ENCODE measurements at regions not wholly inside any gene's neighbourhood (a gene's known extent, or its start where the extent isn't known, plus 50 kb on each side); places are given as distances from the start of the nearest gene placed in this dataset.

DNA sequence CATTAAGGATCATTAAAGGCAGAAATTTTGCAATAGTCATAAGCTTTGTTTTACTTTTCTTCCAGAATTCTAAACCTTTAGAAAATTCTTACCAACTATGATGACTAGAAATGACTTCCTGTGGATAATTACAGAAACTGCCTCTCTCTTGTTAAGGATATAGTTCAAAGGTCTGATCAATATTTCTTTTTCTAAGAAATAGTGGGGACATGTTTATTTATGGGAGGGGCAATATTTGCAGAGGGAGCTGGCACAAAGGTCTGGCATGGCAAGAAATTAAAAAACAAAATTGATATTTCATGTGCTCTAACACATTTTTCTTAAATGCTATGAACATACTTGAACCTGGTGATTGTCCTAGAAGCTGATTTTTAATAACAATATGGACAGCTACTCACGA lies 448.9 kb downstream of the KCTD8 start:
- DNase-seq, result no peak

DNA sequence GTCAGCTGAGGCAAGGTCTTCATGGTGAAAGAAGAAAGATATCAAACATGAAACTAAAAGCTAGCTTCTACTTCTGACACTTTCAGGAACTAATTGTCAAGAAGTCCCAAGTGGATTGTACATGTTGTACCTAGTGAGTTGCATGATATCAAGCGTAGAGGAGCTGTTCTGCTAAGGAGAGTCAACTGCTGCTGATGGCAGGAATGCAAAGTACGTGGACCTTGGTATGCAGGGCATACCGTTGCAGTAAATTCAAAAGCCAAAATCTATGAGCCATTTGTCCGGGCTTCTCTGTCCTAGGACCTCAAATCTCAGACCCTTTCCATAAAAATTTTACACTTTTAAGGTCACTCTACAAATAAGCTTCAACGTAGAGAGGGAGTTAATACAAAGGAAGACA lies 446.2 kb downstream of the KCTD8 start:
- no peak for DNase-seq

DNA sequence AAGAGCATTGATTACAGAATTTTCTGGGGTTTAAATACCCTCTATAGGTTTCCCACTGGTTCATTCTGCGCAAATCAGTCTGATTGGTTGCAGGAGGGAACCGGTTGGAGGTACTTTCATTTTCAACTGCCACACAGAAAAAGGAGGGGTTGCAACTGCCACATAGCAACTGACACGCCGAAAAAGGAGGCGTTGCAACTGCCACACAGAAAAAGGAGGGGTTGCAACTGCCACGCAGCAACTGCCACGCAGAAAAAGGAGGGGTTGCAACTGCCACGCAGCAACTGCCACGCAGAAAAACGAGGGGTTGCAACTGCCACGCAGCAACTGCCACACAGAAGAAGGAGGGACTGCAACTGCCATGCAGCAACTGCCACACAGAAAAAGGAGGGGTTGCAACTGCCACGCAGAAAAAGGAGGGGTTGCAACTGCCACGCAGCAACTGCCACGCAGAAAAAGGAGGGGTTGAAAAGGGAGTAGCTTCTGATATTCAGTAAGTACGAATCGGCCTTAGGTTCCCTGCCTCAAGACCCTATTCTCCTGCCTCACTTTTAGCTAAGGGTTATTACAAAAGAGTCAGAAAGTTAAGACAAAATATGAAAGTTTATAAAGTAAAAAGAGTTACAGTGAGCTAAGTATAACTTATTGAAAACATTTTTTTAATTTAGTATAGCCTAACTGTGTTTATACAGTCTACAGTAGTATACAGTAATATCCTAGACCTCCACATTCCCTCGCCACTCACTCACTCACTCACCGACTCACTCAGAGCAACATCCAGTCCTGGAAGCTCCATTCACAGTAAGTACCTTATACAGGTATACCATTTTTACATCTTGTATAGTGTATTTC lies 431.8 kb downstream of the KCTD8 start:
- no peak for DNase-seq

DNA sequence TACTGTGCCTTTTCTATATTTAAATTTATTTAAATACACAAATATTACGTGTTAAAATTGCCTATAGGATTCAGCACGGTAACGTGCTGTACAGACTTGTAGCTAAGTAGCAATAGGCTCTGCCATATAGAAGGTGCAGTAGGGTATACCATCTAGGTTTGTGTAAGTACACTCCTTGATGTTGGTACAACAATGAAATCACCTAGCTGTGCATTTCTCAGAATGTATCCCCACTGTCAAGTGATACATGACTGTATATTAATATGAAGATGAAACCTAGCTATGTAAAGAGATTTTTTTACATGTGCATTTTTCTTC lies 431.2 kb downstream of the KCTD8 start:
- DNase-seq, result no peak

DNA sequence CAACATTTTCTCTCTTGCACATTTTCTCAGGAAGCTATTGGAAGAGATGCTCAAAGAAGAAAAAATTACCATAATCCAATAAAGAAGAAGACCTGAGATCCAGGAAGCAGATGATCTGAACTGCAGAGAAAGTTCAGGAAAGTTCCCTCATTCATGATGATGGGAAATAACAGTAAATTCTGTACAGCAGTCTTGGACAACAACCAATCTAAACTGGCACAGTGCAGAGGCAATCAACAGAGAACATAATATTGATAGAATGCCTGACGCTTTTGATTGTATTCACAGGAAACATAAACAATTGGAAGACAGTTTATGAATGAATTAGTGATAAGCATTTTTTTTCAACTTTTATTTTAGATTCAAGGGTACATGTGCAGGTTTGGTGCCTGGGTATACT lies 428.9 kb downstream of the KCTD8 start:
- DNase-seq, result no peak

DNA sequence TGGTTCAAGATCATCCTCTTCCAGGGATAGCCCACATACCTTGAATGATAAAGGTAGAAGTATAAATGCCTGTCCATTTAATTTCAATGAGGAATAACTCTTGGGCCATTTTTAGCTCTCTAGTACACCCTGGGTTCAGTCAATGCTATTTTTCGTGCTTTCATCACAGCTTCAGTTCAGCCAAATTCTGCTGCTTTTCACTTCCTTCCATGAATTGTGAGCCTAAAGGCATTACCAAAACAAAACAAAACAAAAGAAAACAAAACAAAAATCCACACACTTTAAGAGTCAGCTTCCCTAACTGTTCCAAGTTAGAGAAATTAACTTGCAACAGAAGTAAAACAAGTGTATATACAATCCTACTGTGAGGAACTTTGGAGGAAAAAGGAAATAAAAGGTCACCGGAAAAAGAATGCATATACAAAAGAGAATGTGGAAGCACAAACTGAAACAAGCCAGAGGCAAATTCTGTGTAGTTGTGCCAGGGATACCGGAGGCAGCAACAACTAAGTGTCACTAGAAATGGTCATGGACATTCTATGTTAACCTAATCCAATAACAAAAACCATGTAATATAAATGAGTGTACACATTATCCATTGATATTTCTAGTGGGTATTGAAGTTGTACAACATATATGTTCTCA lies 423.1 kb downstream of the KCTD8 start:
- no peak for DNase-seq

DNA sequence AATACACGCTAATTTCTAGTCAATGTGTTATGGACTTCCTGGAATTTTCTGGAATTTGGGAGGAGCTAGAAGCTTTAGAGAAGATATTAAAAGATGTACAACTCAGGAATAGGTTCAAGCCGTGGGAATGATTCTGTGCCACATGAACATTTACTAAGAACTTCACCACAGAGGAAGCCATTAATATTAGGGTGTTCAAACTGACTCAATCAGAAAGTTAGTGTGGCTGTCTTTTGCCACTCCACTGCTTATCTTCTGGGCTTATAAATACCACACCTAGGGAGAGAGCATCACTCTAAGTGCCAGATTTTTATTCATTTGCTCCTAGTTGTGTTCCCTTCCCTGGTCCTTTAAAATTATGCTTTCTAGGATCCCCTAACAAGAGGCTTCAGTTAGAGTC lies 409.8 kb downstream of the KCTD8 start:
- DNase-seq, result no peak

DNA sequence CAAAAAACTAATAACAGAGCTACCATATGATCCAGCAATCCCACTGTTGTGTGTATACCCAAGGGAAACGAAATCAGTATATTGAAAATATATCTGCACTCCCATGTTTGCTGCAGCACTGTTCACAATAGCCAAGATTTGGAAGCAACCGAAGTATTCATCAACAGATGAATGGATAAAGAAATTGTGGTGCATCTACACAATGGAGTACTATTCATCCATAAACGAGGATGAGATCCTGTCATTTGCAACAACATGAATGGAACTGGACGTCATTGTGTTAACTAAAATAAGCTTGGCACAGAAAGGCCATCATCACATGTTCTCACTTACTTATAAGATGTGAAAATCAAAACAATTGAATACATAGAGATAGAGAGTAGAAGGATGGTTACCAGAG lies 402.1 kb downstream of the KCTD8 start:
- no peak for DNase-seq

DNA sequence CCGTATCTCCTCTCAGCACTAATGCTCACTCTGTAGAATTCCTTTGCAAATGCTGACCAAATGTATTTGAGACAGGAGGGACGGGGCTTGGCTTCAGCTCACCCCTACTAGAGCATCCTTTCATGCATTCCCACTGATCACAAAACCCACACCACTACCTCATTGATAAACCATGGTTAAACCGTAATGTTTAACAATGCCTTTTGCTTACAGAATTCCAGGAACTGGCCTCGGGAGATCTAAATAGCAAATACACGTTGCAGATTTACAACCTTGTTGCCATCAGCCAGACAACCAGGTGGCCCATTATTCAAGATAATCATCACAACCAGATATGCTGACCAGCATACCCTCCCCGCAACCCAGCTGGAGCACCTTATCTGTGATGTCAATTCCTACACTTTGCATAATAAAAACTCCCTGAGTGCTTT lies 391.9 kb downstream of the KCTD8 start:
- DNase-seq, result no peak

DNA sequence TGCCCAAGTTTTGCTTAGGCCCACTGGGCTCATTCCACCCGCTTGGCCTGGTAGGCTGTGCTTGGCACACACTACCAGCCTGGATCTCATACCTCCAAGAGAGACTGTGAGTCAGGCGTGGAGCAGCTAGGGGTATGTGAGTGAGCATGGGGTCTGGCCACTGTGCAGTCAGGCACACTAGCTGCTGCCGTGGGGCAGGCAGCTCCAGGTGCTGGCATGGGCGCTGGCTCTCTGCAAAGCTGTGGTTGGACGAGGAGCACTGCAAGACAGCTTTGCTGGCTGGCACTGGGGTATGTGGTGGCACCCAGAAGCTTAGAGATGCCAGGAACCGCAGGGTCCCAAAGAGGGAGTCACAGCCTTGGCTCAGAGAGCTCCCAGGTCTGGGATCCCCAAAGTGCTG lies 377.8 kb downstream of the KCTD8 start:
- no peak for DNase-seq

DNA sequence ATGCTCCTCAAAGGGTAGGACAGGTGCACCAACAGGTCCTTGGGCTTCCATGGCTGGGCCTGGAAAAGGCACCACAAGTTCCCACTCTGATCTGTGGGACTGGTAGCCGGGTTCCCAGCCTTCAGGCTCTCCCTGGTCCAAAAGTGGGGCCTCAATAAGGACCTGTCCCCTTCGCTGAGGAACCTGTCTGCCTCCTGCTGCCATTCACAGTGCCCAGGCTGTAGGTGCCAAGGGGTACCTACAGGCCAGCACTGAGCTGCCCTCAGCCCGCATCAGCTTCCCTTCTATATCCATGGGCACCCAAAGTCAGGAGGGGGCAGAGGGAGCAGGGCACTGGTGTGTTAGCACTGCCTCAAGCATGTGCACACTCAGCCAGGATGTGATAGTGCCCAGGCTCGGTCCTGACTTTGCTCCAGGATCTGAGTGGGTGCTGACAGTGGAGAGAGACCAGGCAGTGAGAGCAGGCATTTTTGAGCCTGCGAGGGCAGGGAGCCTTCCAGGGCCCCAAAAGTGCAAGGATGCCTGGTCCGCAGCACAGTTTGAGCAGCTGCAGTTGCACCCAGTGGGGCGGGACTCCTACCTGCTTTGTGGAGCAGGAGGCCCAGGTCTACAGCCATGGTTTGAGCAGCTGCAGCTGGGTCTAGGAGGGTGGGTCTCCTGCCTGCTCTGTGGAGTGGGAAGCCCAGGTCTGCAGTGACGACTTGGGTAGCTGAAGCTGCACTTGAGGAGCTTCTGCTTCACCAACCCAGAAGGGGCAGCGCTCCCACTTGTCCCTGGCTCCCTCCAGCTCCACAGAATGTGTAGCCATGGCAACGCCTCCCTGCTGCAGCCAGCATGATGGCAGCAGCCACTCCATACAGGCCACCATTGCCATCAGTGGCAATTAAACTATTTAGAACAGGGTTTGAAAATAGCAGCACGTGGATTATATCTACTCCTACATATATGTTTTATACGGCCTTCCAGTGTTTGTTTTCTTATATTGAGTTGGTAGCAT lies 376.4 kb downstream of the KCTD8 start:
- no peak for DNase-seq

DNA sequence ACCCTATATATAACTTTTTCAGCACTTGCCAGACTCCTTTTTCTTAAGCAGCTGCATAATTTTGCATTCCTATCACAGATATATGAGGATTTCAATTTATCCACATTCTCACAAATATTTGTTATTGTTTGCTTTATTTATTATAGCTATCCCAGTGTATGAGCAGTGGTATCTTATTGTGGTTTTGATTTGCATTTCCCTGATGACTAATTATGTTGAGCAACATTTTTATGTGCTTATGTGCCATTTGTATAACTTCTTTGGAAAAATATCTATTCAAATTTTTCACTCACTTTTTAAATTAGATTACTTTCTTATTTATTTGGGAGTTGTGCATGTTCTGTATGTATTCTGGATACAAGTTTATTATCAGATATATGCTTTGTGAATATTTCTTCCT lies 361.9 kb downstream of the KCTD8 start:
- DNase-seq, result no peak

DNA sequence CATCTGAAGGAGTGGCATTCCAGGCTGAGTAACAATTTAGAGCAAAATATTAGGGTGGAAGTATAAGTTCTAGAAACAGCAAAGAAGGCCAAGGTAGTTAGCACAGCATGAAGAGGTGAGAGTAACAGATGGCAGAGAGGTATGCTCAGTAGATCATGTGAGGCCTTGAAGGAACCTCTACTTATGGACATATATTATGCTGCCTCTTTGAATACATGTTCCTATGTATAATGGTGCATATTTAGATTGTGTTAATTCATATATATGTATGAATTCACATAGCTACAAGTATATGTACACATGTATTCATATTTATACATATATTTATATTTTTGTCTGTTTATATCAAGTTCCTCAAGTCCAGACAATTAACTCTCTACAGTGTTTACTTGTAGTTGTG lies 355.2 kb downstream of the KCTD8 start:
- no peak for DNase-seq

DNA sequence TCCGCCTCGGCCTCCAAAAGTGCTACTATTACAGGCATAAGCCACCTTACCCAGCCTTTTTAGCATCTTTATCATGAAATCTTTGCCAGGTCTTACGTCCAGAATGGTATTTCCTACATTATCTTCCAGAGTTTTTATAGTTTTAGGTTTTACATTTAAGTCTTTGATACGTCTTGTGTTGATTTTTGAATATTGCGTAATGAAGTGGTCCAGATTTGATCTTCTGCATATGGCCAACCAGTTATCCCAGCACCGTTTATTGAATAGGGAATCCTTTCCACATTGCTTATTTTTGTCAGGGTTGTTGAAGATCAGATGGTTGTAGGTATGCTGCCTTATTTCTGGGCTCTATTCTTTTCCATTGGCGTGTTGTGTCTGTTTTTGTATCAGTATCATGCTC lies 349.6 kb downstream of the KCTD8 start:
- no peak for DNase-seq

DNA sequence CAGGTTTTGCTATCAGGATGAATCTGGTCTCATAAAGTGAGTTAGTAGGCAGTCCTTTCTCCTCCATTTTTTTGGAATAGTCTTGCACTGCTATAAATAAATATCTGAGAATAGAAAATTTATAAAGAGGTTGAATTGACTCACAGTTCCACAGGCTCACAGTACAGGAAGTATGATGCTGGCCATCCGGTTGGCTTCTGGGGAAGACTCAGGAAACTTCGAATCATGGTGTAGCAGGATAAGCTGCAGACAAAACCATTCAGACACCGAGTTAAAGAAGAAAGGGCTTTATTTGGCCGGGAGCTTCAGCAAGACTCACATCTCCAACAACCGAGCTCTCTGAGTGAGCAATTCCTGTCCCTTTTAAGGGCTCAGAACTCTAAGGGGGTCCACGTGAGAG lies 348.2 kb downstream of the KCTD8 start:
- no peak for DNase-seq

DNA sequence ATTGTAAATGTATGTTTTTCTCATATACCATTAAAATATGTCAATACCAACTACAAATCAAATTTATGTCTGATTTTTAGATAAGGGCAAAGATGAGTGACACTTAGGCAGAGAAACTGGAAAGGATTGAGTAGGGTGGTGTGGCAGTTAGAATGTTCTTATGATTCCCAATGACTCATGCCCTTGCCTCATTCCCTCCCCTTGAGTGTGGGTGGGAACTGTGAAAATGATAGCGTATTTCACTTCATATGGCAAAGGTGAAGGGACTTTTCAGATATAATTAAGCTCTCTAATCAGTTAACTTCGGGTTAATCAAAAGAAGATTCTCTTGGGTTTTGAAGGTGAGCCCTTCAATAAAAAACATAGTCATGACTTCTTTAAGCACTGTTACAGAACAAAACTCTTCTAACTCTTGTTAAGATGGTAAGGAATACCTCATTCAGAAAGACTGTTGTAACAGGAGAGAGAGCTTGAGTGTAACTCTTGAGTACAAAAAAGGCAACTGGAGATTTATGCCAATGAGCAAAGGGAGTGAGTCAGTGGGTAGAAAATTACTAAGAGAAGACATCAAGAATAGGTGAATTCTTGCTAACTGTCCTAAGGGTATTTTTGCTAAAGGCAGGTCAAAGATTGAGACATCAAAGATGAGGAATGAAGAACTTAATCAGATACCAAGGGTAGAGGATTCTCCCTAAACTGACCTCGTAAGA lies 329.5 kb downstream of the KCTD8 start:
- no peak for DNase-seq

DNA sequence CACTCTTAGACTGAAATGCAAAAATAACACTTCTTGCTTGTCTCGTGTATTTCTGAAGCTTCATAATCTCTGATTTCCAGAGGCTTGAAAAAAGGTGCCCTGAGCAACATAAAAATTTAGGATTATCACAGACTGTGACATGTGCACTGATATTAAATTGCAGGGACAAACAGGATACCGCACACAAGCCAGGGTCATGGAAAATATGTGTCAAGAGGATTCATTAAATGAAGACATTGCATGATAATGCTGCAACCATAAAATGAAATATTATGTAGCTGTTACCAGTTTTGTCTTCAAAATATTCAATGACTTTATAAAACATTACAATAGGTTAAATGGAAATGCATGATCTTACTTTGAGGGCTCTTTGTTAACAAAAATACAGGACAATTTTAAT lies 328.0 kb downstream of the KCTD8 start:
- no peak for DNase-seq

DNA sequence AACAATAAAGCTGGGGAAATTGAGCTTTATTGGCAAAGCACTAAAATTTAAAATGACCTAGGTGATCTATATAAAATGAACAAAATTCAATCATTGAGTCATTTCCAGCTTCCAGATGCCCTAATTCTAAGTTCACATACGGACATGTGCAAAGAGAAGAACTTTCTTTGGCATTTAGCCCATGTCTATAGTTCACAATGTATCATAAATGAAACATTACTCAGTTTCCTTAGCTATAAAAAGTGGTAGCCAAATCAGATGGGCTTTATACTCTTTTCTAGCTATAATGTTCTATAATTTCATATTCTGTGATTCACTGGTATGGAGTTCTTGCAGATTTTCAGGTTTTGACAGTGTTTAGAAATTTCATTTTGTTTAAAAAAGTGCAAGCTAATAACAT lies 327.4 kb downstream of the KCTD8 start:
- DNase-seq, result no peak

Data from EL (cell line).